ENCODE measurements at regions not wholly inside any gene's neighbourhood (a gene's known extent, or its start where the extent isn't known, plus 50 kb on each side); places are given as distances from the start of the nearest gene placed in this dataset.

GRCh38 chr2:239895116-239895515, 130.0 kb downstream of the NDUFA10 start:
- no peak for TF ChIP-seq CTCF (IDR thresholded peaks at IDR 0.05)
- DNase-seq (ENCODE audit: low spot score) = no peak
- Mint-ChIP-seq H3K36me3 (ENCODE audit: low read depth) (no peaks in the 10 kb centered on the region), H3K9me3 (ENCODE audit: low read depth) (no peaks in the 10 kb centered on the region), H3K4me3 (ENCODE audit: unreplicated experiment) (no peak overlapping the region), H3K4me1 (ENCODE audit: low read depth) (no peaks in the 10 kb centered on the region), H3K27me3 (ENCODE audit: low read depth) (peaks cover 29% of the 10 kb centered on the region), H3K27ac (ENCODE audit: unreplicated experiment) (no peak overlapping the region)

- no peak overlapping the region for H3K4me3 Mint-ChIP-seq (ENCODE audit: unreplicated experiment)
- no peak for DNase-seq (ENCODE audit: low spot score)
- no peaks in the 10 kb centered on the region for H3K4me1 Mint-ChIP-seq (ENCODE audit: low read depth)
- peaks cover 29% of the 10 kb centered on the region for H3K27me3 Mint-ChIP-seq (ENCODE audit: low read depth)
- no peaks in the 10 kb centered on the region for H3K36me3 Mint-ChIP-seq (ENCODE audit: low read depth)
- no peak for TF ChIP-seq CTCF (IDR thresholded peaks at IDR 0.05)
- H3K9me3 Mint-ChIP-seq (ENCODE audit: low read depth) = no peaks in the 10 kb centered on the region
- H3K27ac Mint-ChIP-seq (ENCODE audit: unreplicated experiment) = no peak overlapping the region
Measured at GRCh38 chr2:239894276-239894675, 130.9 kb downstream of the NDUFA10 start.

GRCh38 chr2:239893236-239893515, 132.0 kb downstream of the NDUFA10 start:
- Mint-ChIP-seq H3K4me3 (ENCODE audit: unreplicated experiment) (no peak overlapping the region), H3K27ac (ENCODE audit: unreplicated experiment) (no peak overlapping the region), H3K4me1 (ENCODE audit: low read depth) (no peaks in the 10 kb centered on the region), H3K27me3 (ENCODE audit: low read depth) (peaks cover 26% of the 10 kb centered on the region), H3K36me3 (ENCODE audit: low read depth) (no peaks in the 10 kb centered on the region), H3K9me3 (ENCODE audit: low read depth) (no peaks in the 10 kb centered on the region)
- TF ChIP-seq CTCF (IDR thresholded peaks at IDR 0.05) = no peak
- DNase-seq (ENCODE audit: low spot score) = no peak

GRCh38 chr2:239892441-239893235, 132.5 kb downstream of the NDUFA10 start:
- peaks cover 2% of the 10 kb centered on the region for H3K9me3 Mint-ChIP-seq (ENCODE audit: low read depth)
- H3K36me3 Mint-ChIP-seq (ENCODE audit: low read depth) = no peaks in the 10 kb centered on the region
- no peaks in the 10 kb centered on the region for H3K4me1 Mint-ChIP-seq (ENCODE audit: low read depth)
- H3K27me3 Mint-ChIP-seq (ENCODE audit: low read depth) = peaks cover 26% of the 10 kb centered on the region
- DNase-seq (ENCODE audit: low spot score) = no peak
- H3K4me3 Mint-ChIP-seq (ENCODE audit: unreplicated experiment) = no peak overlapping the region
- no peak overlapping the region for H3K27ac Mint-ChIP-seq (ENCODE audit: unreplicated experiment)
- TF ChIP-seq CTCF (IDR thresholded peaks at IDR 0.05) = no peak

GRCh38 chr2:239891698-239892097, 133.4 kb downstream of the NDUFA10 start:
- H3K9me3 Mint-ChIP-seq (ENCODE audit: low read depth) = peaks cover 4% of the 10 kb centered on the region
- peaks cover 1% of the 10 kb centered on the region for H3K36me3 Mint-ChIP-seq (ENCODE audit: low read depth)
- peaks cover 26% of the 10 kb centered on the region for H3K27me3 Mint-ChIP-seq (ENCODE audit: low read depth)
- DNase-seq (ENCODE audit: low spot score) = no peak
- H3K4me3 Mint-ChIP-seq (ENCODE audit: unreplicated experiment) = no peak overlapping the region
- no peak overlapping the region for H3K27ac Mint-ChIP-seq (ENCODE audit: unreplicated experiment)
- H3K4me1 Mint-ChIP-seq (ENCODE audit: low read depth) = no peaks in the 10 kb centered on the region
- no peak for TF ChIP-seq CTCF (IDR thresholded peaks at IDR 0.05)

All from chondrocyte (in vitro differentiated cells).